SKM-1 (cell line): ENCODE measurements at regions not wholly inside any gene's neighbourhood (a gene's known extent, or its start where the extent isn't known, plus 50 kb on each side); places are given as distances from the start of the nearest gene placed in this dataset.

ENCODE experiments used
- DNase-seq: peaks from one replicate; lab custom pipeline; 2025; ENCODE audit not compliant: unreplicated experiment; lab: John Stamatoyannopoulos, UW

GRCh38 chr5:81856948-81857928 lies 106.3 kb upstream of the SSBP2 start:
- DNase-seq: peak; percentile 66

GRCh38 chr5:81855591-81855990 lies 104.7 kb upstream of the SSBP2 start:
- no peak for DNase-seq

- no peak for DNase-seq
Observed at GRCh38 chr5:81854915-81855314, 104.0 kb upstream of the SSBP2 start.

- no peak for DNase-seq
Observed at GRCh38 chr5:81854485-81854884, 103.6 kb upstream of the SSBP2 start.

GRCh38 chr5:81853030-81853357 lies 102.1 kb upstream of the SSBP2 start:
- DNase-seq: no peak

- no peak for DNase-seq
Observed at GRCh38 chr5:81852291-81853029, 101.6 kb upstream of the SSBP2 start.

GRCh38 chr5:81851481-81852178 lies 100.7 kb upstream of the SSBP2 start:
- DNase-seq: peak; percentile 80

- no peak for DNase-seq
Observed at GRCh38 chr5:81850501-81851357, 99.8 kb upstream of the SSBP2 start.

GRCh38 chr5:81849770-81850367 lies 99.0 kb upstream of the SSBP2 start:
- DNase-seq: no peak

GRCh38 chr5:81848362-81848880 lies 97.5 kb upstream of the SSBP2 start:
- DNase-seq: no peak

GRCh38 chr5:81846301-81846700 lies 95.4 kb upstream of the SSBP2 start:
- DNase-seq: no peak

GRCh38 chr5:81843845-81844244 lies 92.9 kb upstream of the SSBP2 start:
- DNase-seq: no peak

- DNase-seq: no peak
Observed at GRCh38 chr5:81842795-81843398, 92.0 kb upstream of the SSBP2 start.

- no peak for DNase-seq
Observed at GRCh38 chr5:81839034-81839433, 88.1 kb upstream of the SSBP2 start.

- peak; percentile 20 for DNase-seq
Observed at GRCh38 chr5:81838307-81838906, 87.5 kb upstream of the SSBP2 start.

GRCh38 chr5:81837667-81838306 lies 86.9 kb upstream of the SSBP2 start:
- DNase-seq: no peak

GRCh38 chr5:81835814-81836367 lies 85.0 kb upstream of the SSBP2 start:
- no peak for DNase-seq

- DNase-seq: no peak
Observed at GRCh38 chr5:81834021-81834660, 83.2 kb upstream of the SSBP2 start.
